Fibroblast of skin of abdomen (primary cell): ENCODE measurements at regions not wholly inside any gene's neighbourhood (a gene's known extent, or its start where the extent isn't known, plus 50 kb on each side); places are given as distances from the start of the nearest gene placed in this dataset.

Experiments
- DNase-seq: peaks from one replicate; pipeline ENCODE4 v3.0.0-alpha.2; 2013

DNA sequence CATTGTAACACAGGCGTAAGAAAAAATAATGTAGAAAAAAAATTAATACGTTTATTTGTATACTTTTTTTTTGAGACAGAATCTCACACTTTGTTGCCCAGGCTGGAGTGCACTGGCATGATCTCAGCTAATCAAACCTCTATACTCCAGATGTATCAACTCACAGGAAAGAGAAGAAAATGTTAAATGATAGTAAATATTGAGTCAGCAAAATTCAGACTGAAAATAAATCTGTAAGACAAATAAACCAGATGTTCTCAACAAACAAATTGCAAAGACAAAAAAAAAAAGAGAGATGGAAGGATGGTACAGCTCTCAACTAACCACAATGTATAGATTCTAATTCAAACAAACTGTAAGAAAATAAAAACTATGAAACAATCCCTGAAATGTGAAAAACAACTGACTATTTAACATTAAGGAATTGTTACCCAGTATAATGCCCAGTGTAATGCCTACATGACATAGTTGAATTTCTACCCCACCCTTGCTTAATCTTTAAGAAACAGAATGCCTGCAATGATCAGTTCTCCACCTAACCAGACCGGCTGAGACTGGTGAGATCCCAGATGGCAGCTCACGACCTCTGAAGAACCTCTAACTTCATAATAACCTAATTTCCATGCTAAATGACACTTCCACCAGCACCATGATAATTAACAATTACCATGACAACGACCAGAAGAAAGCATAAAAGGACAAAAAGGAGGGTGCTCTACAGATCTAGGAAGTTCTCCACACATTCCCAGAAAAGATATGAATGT is 272.0 kb upstream of the GNAI1 start:
- DNase-seq: no peak

- DNase-seq: no peak
Observed at GRCh38 chr7:79855172-79855571, 279.5 kb upstream of the GNAI1 start.

DNA sequence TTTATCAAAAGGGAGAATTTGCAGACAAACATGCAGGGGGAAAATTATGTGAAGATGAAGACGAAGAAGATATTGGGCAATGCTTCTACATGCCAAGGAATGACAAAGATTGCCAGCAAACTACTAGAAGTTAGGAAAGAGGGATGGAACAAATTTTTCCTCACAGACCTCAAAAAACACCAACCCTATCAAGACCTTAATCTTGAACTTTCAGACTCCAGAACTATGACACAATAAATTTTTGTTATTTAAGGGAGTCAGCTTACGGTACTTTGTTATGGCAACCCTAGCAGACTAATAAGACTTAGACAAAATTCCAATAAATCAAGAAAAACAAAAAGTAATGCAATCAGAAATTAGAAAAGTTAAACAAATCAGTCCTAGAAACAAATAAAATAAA is 280.0 kb upstream of the GNAI1 start:
- no peak for DNase-seq

DNA sequence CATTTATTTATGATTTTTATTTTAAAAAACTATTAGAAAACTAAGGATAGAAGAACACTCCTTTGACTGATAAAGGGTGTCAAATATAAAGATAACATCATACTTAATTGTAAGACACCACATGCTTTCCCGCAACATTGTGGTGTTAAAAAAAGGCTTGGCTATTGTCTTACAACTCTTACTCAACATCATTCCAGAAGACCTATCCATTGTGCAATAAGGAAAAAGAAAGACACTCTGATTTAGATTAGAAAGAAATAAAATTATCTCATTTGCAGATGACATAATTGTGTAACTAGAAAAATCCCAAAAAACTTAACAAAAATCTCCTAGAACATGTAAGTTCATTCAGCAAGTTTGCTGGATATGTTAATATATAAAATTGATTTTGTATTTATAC is 296.7 kb upstream of the GNAI1 start:
- no peak for DNase-seq

GRCh38 chr7:79833616-79834015 is 301.0 kb upstream of the GNAI1 start:
- no peak for DNase-seq

DNA sequence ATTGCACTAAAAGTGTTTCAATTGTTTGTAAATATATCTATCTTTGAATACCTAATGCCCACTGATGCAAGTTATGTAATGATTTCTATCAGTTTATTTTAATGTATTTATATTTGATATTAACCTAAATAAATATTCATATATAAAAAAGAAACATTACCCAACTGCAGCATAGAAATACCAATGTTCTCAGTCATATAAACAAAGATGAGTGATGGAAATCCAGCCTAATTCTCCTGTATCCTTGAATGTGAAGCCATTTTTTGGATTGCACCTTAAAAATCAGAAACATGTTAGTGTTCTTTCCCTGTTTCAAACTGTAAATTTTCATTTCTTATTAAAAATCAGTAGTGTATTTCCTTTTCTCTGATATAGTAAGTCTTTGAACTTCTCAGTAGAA is 305.8 kb upstream of the GNAI1 start:
- DNase-seq: no peak

DNA sequence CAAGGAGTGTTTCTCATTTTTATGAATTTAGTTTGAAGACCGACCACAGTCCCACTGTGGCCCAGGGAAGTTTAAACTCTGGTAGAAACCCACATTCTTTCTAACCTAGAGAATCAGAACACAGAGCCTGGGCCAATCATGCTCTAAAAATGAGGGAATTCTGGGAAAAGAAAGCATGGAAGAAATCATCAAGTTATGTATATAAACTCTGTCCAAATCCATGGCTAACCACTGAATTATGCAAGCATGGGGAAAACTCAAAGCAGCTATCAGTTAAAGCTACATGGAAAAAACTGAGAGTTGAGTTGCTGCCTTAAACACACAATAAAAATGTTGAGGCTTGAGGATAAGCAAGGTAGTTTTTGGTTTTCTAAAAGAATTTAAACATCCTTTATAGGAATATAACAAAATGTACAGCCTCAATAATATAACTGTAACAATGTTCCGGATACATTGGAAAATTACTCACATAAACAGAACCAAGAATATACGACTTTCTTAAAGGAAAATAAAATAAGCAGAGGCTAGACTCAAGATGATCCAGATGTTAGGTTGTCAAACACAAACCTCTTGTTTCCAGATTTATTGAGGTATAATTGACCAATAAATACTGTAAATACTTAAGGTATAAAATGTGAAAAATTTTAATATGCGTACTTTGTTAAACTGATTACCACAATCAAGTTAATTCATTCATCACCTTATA is 311.2 kb upstream of the GNAI1 start:
- peak; percentile 57 for DNase-seq

- no peak for DNase-seq
Observed at GRCh38 chr7:79822620-79823240, 311.9 kb upstream of the GNAI1 start.

DNA sequence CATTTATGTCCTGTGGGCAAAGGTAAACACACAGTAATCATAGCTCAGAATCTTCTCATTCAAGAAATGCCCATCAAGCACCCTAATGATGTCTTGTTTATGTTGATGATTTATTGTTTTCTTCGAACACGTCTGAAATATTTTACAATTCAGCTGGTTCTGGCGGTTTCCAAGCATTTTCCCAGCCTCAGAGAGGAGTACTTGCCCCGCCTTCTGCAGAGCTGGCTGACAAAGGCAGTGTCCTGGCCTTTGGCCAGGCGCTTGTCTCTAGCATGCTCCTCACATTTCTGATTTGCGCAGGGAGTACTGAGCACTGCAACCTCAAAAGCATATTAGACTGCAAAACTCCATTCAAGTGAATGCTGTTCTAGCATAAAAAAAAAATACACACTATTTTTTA is 314.2 kb upstream of the GNAI1 start:
- peak; percentile 84 for DNase-seq

GRCh38 chr7:79810916-79811315 is 323.7 kb upstream of the GNAI1 start:
- peak; percentile 20 for DNase-seq

- peak; percentile 33 for DNase-seq
Observed at GRCh38 chr7:79806161-79806734, 328.4 kb upstream of the GNAI1 start.

DNA sequence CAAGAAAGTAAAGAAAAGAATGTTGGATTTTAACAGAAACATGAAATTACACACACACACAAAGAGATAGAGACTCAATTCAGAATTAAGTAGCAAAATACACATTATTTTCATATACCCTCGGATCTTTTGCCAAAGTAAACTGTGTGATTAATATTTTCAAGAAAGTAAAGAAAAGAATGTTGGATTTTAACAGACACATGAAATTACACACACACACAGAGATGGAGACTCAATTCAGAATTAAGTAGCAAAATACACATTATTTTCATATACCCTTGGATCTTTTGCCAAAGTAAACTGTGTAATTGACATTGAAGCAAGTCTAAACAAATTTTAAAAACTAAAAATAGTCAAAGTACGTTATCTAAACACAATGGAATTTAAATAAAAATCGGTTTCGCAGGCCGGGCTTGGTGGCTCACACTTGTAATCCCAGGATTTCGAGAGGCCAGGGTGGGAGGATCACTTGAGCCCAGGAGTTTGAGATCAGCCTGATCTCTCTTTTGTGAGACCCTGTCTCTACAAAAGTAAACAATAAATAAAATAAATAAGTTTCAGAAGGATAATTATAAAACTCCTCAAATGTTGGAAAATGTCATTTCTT is 337.3 kb upstream of the MAGI2 start:
- DNase-seq: no peak

GRCh38 chr7:79789584-79790345 is 336.3 kb upstream of the MAGI2 start:
- peak; percentile 85 for DNase-seq

DNA sequence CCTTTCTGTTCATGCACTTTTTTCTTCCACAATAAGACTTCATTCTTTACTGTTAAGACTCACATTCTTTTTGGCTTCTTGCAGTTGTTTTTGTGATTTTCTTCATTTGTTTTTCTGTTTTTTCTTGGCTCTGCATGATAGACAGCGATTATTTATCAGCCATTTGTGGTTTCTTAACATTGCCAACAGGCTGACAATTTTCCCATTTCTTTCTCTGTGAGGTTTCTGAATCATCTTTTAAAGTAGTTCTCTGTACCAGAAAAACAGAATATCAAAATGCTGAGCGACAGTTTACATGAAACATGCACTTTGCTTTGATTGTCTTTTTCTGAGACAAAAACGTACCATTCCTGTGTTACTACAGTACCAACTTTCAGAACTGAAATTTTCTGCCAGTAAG is 334.2 kb upstream of the MAGI2 start:
- DNase-seq: peak; percentile 37

DNA sequence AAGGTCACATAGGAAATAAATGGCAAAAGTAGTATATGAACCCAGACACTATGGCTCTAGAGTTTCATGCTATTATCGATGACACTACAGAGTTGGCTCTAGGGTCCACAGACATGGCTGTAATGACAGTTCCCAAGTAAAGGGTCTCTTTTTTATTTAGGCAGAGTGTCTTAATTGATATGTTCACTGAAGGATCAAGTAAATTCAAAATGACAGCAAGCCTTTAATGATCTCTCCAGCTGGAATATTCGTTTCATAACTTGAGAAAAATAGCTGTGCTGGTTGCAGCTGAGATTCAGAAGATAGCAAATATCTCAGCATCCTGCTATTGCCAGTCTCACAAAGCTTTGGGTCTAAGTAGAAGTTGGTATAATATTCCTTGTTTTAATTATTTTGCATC is 333.6 kb upstream of the MAGI2 start:
- DNase-seq: no peak

DNA sequence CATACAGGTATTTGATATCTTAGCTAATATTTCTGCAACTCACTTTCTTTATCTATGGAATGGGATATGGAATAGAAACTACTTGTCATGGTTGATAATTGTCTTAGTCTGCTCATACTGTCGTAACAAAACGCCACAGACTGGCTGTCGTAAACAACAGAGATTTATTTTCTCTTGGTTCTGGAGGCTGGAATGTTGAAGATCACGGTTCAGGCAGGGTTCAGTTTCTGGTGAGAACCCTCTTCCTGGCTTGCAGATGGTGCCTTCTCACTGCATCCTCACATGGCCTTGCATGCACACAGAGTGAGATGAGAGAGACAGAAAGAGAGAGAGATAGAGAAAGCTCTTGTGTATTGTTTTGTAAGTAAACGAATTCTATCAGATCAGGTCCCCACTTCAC is 332.7 kb upstream of the MAGI2 start:
- no peak for DNase-seq

DNA sequence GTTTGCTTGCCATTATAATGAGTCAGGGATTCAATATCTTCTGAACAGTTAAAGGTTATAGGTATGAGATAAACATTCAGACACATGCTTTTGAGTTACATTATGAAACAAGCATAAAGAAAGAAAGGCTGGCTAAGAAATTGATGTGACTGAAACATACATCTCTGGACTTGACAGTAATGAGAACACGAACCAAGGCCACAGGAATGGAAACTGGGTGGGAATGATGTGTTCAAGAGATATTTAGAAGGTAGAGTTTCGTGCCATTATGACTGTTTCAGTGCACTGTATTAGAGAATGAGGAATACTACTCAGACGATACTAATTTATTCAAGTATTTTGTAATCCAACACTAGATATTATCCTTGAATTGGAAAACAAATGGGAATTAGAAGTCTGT is 332.1 kb upstream of the MAGI2 start:
- DNase-seq: peak; percentile 45

GRCh38 chr7:79782906-79783305 is 329.4 kb upstream of the MAGI2 start:
- no peak for DNase-seq

GRCh38 chr7:79782256-79782655 is 328.8 kb upstream of the MAGI2 start:
- no peak for DNase-seq

- no peak for DNase-seq
Observed at GRCh38 chr7:79781716-79782115, 328.2 kb upstream of the MAGI2 start.

- DNase-seq: peak; percentile 93
Observed at GRCh38 chr7:79778786-79779770, 325.6 kb upstream of the MAGI2 start.
